T1000 (cell line): ENCODE measurements at regions not wholly inside any gene's neighbourhood (a gene's known extent, or its start where the extent isn't known, plus 50 kb on each side); places are given as distances from the start of the nearest gene placed in this dataset.

Source experiments
- DNase-seq: peaks from one replicate; lab custom pipeline; 2025; ENCODE audit warnings: mixed read lengths; lab: John Stamatoyannopoulos, UW

DNA sequence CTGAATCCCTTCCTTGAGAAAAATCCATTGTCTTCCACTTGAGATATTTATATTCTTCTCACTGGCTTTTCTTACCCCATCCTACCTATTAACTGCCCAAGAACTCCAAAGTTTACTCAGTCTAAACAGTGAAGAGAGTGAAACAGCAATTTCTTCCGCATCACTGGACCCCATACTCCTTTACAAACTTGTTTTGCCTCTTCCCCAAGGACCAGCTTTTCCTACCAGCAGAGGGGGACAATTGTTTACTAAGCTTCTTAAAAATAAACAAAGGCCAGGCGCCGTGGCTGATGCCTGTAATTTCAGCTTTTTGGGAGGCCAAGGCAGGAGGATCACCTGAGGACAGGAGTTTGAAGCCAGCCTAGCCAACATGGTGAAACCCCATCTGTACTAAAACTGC is 52.0 kb downstream of the LRATD1 start:
- DNase-seq: no peak

DNA sequence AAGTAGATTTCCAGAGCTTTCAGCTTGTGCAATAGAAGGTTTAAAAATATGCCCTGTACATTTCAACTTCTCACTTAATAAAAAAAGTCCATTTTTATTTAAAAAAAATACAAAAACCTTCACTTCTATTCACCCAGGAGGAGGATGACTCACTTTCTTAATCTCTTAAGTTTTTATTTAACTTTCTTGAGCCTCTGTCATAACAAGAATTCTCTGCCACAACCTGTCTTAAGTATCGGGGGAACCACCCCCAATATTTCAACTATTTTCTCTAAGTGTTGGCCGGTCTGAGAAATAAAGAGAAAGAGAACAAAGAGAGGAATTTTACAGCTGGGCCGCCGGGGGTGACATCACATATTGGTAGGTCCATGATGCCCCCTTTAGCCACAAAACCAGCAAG is 58.4 kb downstream of the LRATD1 start:
- no peak for DNase-seq

GRCh38 chr2:14693874-14694273 is 61.4 kb downstream of the LRATD1 start:
- DNase-seq: no peak

GRCh38 chr2:14700753-14701152 is 68.2 kb downstream of the LRATD1 start:
- DNase-seq: peak; percentile 8

DNA sequence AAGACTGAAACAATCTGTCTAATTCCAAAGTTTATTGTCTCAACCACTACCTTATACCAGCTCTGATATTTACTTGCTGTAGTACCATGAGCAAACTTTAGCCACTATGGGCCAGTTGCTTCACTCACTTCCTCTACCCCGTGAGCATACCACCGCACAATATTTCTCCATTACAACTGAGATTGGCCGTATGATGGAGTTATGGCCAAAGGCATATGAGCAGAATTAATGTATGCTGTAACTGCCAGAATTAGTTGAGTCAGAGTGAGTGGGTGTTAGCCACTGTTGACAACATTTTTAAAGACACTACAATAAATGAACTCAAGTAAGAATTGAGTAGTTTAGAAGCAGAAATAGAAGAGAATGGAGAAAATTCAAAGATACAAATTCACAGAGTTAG is 69.7 kb downstream of the LRATD1 start:
- no peak for DNase-seq

DNA sequence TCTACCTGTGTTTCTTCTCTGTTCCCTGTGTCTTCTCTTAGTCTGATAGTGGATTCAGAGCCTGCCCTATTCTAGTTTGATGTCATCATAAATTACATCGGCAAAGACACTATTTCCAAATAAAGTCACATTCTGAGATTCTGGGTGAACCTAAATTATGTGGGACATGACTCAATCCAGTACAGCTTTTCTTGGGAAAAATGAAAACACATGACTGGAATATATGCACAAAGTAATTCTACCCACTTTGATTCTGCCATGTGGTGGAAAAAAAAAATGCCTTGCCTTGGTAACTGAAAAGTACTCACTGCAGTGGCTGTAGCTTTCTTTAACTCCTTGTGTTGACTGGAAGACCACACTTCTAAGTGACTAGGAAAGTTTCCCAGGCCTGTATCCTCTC is 73.7 kb downstream of the LRATD1 start:
- no peak for DNase-seq

GRCh38 chr2:14712111-14712510 is 79.6 kb downstream of the LRATD1 start:
- no peak for DNase-seq

DNA sequence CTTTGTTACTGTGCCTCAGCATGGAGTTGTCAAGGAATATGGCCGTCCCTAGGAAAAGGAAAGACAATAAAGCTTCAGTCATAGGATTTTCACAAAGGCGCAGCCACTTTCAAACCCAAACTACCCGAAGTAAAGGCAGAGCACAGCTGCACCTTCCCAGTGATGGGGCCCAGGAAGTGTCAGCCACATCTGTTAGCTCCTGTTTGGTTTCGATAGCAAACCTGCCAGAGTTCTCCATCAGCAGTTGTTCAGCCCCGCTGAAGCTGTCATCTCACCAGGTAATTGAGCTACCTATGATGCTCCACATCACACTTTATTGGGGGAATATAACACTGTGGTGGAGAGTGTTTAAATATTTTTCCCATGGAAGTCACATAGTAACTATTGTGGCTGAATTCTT is 80.7 kb downstream of the LRATD1 start:
- no peak for DNase-seq

DNA sequence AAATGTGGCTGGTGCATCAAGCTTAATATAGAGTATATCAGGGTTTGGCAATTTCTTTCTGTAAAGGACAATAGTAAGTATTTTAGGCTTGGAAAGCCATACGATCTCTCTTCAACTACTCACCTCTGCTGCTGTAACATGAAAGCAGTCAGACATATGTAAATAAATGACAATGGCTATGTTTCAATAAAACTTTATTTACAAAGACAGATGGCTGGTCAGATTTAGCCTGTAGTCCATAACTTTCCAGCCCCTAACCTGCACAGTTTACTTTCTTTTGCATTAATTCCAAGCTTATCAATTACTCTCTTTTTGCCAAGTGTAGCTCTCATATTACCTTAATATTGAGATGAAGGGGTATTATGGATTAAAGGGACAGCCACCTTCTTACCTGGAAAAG is 83.1 kb downstream of the LRATD1 start:
- no peak for DNase-seq

DNA sequence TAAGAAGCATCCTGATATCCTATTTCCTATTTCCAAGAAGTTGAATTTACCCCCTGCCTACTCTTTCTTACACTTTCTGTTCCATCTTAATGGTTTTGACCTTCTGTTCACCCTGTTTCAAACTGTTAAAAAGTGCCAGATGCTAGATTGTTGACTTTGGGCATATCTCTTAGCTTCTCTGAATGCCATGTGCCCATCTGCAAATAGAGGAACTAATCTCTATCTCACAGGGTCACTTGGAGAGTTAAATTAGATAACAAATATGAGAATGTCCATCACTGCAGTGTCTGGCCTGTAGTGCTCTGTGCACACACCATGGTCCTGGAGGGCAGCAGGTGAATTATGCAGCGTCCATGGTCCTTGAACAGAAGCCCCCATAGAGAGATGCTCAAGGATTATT is 83.8 kb downstream of the LRATD1 start:
- DNase-seq: no peak

GRCh38 chr2:14717131-14717530 is 84.6 kb downstream of the LRATD1 start:
- no peak for DNase-seq

- no peak for DNase-seq
Measured at GRCh38 chr2:14720319-14720718, 87.8 kb downstream of the LRATD1 start.

- DNase-seq: no peak
Measured at GRCh38 chr2:14720739-14721138, 88.2 kb downstream of the LRATD1 start.

- no peak for DNase-seq
Measured at GRCh38 chr2:14722904-14723570, 90.5 kb downstream of the LRATD1 start.

- no peak for DNase-seq
Measured at GRCh38 chr2:14723684-14724083, 91.2 kb downstream of the LRATD1 start.

GRCh38 chr2:14735696-14736095 is 103.2 kb downstream of the LRATD1 start:
- no peak for DNase-seq

DNA sequence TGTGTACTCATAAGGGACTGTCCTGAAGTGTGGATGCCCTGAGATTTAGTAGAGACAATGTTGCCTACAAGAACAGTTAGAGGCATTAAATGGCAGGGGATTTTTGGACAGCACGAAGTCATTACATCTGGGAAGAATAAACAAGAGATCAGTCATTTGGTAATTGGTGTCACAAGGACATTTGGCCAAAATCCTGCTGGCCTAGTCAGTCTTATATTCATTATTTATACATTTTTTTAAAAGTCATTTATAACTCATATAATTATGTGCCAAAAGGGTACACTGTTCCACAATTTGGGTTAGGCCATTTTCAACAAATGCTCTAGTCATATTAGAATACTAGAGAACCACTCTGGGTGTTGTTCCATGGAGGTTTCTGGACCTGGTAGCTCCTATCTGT is 104.7 kb downstream of the LRATD1 start:
- DNase-seq: no peak

DNA sequence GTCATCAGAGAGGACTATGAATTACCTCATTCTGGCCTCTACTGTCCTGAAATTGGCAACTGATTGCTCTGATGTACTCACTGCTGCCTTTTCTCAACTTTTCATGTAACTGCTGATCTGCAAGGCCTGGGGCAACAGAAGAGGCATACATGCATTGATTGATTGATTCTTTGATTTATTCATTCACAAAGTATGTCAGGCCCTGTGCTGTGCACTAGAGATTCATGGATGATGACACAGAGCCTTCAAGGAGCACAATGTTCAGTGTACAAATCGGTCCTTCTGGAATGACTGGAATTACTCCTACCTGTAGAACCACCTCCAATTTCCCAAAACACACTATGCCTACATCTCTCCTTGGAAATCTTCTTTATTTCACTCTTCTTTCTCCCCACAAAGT is 111.3 kb downstream of the LRATD1 start:
- no peak for DNase-seq

- no peak for DNase-seq
Measured at GRCh38 chr2:14745288-14746076, 113.0 kb downstream of the LRATD1 start.

GRCh38 chr2:14746133-14746532 is 113.6 kb downstream of the LRATD1 start:
- DNase-seq: no peak

DNA sequence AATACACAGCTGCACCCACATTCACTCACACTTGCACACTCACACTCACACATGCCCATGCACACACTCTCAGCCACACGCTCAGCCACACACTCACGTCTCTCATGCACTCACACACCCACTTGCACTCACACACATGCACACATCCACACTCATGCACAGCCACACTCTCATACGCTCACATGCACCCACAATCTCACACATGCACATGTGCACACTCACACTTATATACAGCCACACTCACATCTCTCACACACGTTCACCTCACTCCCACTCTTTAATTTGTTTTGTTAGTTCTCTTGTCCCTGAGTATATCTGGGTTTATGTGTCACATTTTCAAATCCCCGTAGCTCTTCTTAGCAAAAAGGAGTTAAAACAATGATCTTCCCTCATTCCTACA is 114.9 kb downstream of the LRATD1 start:
- no peak for DNase-seq

DNA sequence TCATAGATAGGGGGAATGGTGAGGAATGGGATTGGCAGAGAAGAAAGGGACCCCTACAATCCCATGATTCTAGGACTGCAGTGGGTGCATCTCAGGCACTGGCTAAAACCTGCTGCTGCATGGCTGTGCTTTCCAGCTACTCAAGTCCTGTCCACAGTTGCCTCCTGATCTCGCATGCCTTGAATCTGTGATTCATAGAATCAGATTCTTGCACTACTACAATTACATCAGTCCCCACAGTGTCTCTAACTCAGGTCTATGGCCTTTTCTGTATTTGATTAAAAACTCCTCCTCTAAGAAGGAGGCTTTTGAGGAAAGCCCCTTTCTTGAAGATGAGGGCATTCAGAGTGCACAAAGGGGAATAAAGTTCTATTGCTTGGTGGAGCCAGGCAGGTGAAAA is 117.4 kb downstream of the LRATD1 start:
- DNase-seq: no peak

- no peak for DNase-seq
Measured at GRCh38 chr2:14750433-14750832, 117.9 kb downstream of the LRATD1 start.

DNA sequence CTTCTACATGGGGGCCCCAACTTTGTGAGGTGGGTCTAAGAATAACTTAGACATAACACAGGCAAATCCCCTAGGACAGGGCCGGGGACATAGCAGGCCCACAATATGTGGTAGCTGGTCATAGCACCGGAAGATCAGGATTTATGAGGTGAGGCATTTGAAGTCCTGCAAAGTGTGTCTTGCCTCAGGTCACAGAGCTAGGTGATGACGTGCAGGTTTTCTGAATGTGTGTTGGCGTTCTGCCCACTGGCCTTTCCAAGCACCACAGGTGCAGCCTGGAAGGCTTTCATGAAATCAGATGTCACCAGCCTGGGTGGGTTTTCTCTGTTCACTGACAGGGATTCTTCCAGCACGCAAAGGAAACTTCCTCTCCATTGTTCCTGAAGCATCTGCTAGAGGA is 119.1 kb downstream of the LRATD1 start:
- no peak for DNase-seq
